Mucosa of descending colon (tissue), 3 donors: ENCODE measurements at regions not wholly inside any gene's neighbourhood (a gene's known extent, or its start where the extent isn't known, plus 50 kb on each side); places are given as distances from the start of the nearest gene placed in this dataset.

ENCODE experiments used
- ATAC-seq: fragments of 200-7000 bp; cut with Tn5 transposase; one replicate; pipeline ENCODE4 v1.9.1; 2020; ENCODE audit warnings: mild to moderate bottlenecking, moderate library complexity
- DNase-seq, 3 donors: peaks; one replicate each; pipeline ENCODE4 v3.0.0-alpha.2; 2020
- H3K36me3 ChIP-seq: fragments of 200-600 bp; one replicate; pipeline ENCODE4 v1.8.0; 2021; ENCODE audit warnings: low read depth, mild to moderate bottlenecking
- H3K4me1 ChIP-seq: fragments of 200-600 bp; one replicate; pipeline ENCODE4 v1.8.0; 2021; ENCODE audit warnings: low read depth, mild to moderate bottlenecking
- H3K4me3 ChIP-seq: fragments of 200-600 bp; one replicate; pipeline ENCODE4 v1.8.0; 2021; ENCODE audit warnings: mild to moderate bottlenecking
- H3K9me3 ChIP-seq: fragments of 200-600 bp; one replicate; pipeline ENCODE4 v1.8.0; 2021; ENCODE audit warnings: mild to moderate bottlenecking
- CTCF ChIP-seq: fragments of 200-600 bp; IDR thresholded peaks from one replicate; pipeline ENCODE4 v1.8.0; 2022; ENCODE audit warnings: antibody characterized with exemption, mild to moderate bottlenecking
- intact Hi-C, 2 donors: fragments of 100-400 bp; cut with DNase I in 1 of 2; cut with micrococcal nuclease in 1 of 2; formaldehyde crosslinking; loops; one replicate each; pipeline versions ENCODE4 v1.11.0 to v1.11.1; 2022; cut with DNase I, micrococcal nuclease
- donor health status: DM: no; HTN: no; CAD: no; lungs with moderate emphysema.
- donor health status: DM: no; HTN: no; CAD: no.
- donor health status: DM: no; HTN: yes; CAD: no.

- no peaks in the 10 kb centered on the region for H3K4me1 ChIP-seq
- H3K4me3 ChIP-seq = no peak overlapping the region
- no peaks in the 10 kb centered on the region for H3K9me3 ChIP-seq
- intact Hi-C loops = no loop called here
- no peaks in the 10 kb centered on the region for H3K36me3 ChIP-seq
- no peak for ATAC-seq
- TF ChIP-seq CTCF = no peak
- DNase-seq = no peak
These were observed 282.9 kb downstream of the RAB28 start for GRCh38 chr4:13201241-13201640.

GRCh38 chr4:13196721-13197120, 287.4 kb downstream of the RAB28 start:
- intact Hi-C loops = no loop called here

GRCh38 chr4:13193662-13194061, 290.5 kb downstream of the RAB28 start:
- ATAC-seq (no peak), DNase-seq (no peak)
- intact Hi-C loops = no loop called here
- no peaks in the 10 kb centered on the region for H3K9me3 ChIP-seq
- no peak overlapping the region for H3K4me3 ChIP-seq
- TF ChIP-seq CTCF = no peak
- H3K4me1 ChIP-seq = no peaks in the 10 kb centered on the region
- H3K36me3 ChIP-seq = no peaks in the 10 kb centered on the region

More at GRCh38 chr4:13196721-13197120, 287.4 kb downstream of the RAB28 start:
- ATAC-seq (no peak), DNase-seq (no peak)
- Histone ChIP-seq H3K36me3 (no peaks in the 10 kb centered on the region), H3K4me3 (no peak overlapping the region), H3K4me1 (no peaks in the 10 kb centered on the region), H3K9me3 (no peaks in the 10 kb centered on the region)
- no peak for TF ChIP-seq CTCF

GRCh38 chr4:13190093-13190721, 293.9 kb downstream of the RAB28 start:
- Histone ChIP-seq H3K9me3 (no peaks in the 10 kb centered on the region), H3K36me3 (no peaks in the 10 kb centered on the region), H3K4me3 (no peak overlapping the region), H3K4me1 (no peaks in the 10 kb centered on the region)
- DNase-seq = no peak
- intact Hi-C loops = no loop called here
- no peak for ATAC-seq
- TF ChIP-seq CTCF = no peak

- no peaks in the 10 kb centered on the region for H3K9me3 ChIP-seq
- DNase-seq (no peak), ATAC-seq (no peak)
- H3K4me3 ChIP-seq = no peak overlapping the region
- TF ChIP-seq CTCF = no peak
- H3K4me1 ChIP-seq = no peaks in the 10 kb centered on the region
- intact Hi-C loops = no loop called here
- H3K36me3 ChIP-seq = no peaks in the 10 kb centered on the region
These were observed 299.9 kb downstream of the RAB28 start for GRCh38 chr4:13184199-13184598.

- ATAC-seq (no peak), DNase-seq (no peak)
- intact Hi-C loops = no loop called here
- Histone ChIP-seq H3K4me3 (no peak overlapping the region), H3K4me1 (no peaks in the 10 kb centered on the region), H3K9me3 (no peaks in the 10 kb centered on the region), H3K36me3 (no peaks in the 10 kb centered on the region)
- TF ChIP-seq CTCF = no peak
These were observed 302.0 kb downstream of the RAB28 start for GRCh38 chr4:13182133-13182532.
